ENCODE measurements at regions not wholly inside any gene's neighbourhood (a gene's known extent, or its start where the extent isn't known, plus 50 kb on each side); places are given as distances from the start of the nearest gene placed in this dataset.
"Not testable (repeated sequence)": the region's sequence is repeated elsewhere in the genome, so short reads cannot be mapped to it uniquely, and the experiment has no call there.

DNA sequence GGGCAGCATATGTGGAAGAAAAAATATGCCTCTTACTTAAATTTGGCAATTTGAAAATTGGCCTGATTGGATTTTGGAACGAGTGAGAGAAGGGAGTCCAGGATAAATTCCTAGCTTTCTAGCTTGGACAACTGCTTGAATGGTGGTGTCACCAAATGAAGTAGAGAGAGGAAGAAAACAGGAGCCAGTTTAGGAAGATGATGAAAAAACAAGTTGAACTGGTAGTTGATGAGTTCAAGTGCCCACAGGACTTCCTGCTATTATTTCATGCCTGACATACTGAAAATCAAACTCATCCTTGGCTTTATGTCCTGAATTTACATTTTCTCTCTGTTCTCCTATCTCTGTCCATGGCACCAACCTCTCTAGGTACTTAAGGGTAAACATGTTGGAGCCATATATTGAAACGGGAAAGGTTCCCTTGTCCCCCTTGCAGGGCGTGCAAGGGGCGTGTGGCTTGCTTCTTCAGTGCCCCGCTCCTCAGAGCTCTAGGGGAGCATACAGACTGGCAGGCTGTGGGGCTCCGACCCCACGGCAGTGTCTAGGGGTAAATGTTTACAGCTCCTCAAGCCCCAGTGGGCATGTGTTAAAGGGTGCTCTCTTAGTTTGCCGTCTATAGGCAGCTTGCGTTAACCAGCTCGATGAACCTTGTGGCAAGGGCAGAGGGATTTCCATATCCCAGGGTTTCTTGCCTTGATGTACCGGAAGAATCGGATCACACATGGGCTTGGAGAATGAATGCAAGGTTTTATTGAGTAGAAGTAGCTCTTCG is 250.7 kb upstream of the PGRMC2 start:
- H3K4me3 ChIP-seq (replicated peaks; ENCODE audit: insufficient read depth, low read length), result no peak overlapping the region
- no peaks in the 10 kb centered on the region for H3K27me3 ChIP-seq (ENCODE audit: insufficient read depth, poor library complexity, severe bottlenecking)
- TF ChIP-seq SPI1 (IDR thresholded peaks at IDR 0.05; ENCODE audit: borderline replicate concordance, low read depth) (no peak), POLR2AphosphoS5 (IDR thresholded peaks at IDR 0.05; ENCODE audit: low read depth) (no peak), GABPA (IDR thresholded peaks at IDR 0.05; ENCODE audit: low read depth) (no peak)
- TF ChIP-seq, protein P1, sequence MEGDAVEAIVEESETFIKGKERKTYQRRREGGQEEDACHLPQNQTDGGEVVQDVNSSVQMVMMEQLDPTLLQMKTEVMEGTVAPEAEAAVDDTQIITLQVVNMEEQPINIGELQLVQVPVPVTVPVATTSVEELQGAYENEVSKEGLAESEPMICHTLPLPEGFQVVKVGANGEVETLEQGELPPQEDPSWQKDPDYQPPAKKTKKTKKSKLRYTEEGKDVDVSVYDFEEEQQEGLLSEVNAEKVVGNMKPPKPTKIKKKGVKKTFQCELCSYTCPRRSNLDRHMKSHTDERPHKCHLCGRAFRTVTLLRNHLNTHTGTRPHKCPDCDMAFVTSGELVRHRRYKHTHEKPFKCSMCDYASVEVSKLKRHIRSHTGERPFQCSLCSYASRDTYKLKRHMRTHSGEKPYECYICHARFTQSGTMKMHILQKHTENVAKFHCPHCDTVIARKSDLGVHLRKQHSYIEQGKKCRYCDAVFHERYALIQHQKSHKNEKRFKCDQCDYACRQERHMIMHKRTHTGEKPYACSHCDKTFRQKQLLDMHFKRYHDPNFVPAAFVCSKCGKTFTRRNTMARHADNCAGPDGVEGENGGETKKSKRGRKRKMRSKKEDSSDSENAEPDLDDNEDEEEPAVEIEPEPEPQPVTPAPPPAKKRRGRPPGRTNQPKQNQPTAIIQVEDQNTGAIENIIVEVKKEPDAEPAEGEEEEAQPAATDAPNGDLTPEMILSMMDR (IDR thresholded peaks at IDR 0.05; ENCODE audit: insufficient read depth, low read length), result no peak
- TF ChIP-seq, protein P2, sequence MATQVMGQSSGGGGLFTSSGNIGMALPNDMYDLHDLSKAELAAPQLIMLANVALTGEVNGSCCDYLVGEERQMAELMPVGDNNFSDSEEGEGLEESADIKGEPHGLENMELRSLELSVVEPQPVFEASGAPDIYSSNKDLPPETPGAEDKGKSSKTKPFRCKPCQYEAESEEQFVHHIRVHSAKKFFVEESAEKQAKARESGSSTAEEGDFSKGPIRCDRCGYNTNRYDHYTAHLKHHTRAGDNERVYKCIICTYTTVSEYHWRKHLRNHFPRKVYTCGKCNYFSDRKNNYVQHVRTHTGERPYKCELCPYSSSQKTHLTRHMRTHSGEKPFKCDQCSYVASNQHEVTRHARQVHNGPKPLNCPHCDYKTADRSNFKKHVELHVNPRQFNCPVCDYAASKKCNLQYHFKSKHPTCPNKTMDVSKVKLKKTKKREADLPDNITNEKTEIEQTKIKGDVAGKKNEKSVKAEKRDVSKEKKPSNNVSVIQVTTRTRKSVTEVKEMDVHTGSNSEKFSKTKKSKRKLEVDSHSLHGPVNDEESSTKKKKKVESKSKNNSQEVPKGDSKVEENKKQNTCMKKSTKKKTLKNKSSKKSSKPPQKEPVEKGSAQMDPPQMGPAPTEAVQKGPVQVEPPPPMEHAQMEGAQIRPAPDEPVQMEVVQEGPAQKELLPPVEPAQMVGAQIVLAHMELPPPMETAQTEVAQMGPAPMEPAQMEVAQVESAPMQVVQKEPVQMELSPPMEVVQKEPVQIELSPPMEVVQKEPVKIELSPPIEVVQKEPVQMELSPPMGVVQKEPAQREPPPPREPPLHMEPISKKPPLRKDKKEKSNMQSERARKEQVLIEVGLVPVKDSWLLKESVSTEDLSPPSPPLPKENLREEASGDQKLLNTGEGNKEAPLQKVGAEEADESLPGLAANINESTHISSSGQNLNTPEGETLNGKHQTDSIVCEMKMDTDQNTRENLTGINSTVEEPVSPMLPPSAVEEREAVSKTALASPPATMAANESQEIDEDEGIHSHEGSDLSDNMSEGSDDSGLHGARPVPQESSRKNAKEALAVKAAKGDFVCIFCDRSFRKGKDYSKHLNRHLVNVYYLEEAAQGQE (IDR thresholded peaks at IDR 0.05; ENCODE audit: insufficient replicate concordance, low read depth), result no peak
- DNase-seq (ENCODE audit: low read depth in 1 of 2, low spot score in 1 of 2), result no peak
- no peak overlapping the region for H3K27ac ChIP-seq (replicated peaks)

DNA sequence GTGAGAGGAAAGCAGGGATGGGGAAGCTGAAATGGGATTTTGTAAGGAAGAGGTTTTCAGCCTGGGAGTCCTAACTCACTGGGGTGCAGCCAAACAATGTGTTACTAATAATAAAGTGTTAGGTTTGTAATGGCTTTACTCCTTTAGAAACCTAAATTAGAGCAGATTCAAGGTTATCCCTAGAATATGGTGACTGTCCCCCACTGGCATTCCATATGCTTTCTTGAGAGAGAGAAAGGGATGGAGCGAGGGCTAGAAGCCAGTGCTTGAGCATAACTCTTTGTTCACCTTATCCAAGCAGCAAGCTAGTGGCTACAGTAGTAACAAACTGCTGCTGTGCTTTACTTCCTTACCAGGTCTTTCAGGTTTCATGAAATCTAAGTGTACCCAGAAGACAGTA is 249.1 kb upstream of the PGRMC2 start:
- H3K27ac ChIP-seq (replicated peaks), result no peak overlapping the region
- no peaks in the 10 kb centered on the region for H3K27me3 ChIP-seq (ENCODE audit: insufficient read depth, poor library complexity, severe bottlenecking)
- no peak for TF ChIP-seq POLR2AphosphoS5 (IDR thresholded peaks at IDR 0.05; ENCODE audit: low read depth)
- no peak for TF ChIP-seq SPI1 (IDR thresholded peaks at IDR 0.05; ENCODE audit: borderline replicate concordance, low read depth)
- TF ChIP-seq, protein P2 (IDR thresholded peaks at IDR 0.05; ENCODE audit: insufficient replicate concordance, low read depth), result no peak
- TF ChIP-seq, protein P1 (IDR thresholded peaks at IDR 0.05; ENCODE audit: insufficient read depth, low read length), result no peak
- TF ChIP-seq GABPA (IDR thresholded peaks at IDR 0.05; ENCODE audit: low read depth), result no peak
- DNase-seq (ENCODE audit: low read depth in 1 of 2, low spot score in 1 of 2), result no peak
- no peak overlapping the region for H3K4me3 ChIP-seq (replicated peaks; ENCODE audit: insufficient read depth, low read length)

DNA sequence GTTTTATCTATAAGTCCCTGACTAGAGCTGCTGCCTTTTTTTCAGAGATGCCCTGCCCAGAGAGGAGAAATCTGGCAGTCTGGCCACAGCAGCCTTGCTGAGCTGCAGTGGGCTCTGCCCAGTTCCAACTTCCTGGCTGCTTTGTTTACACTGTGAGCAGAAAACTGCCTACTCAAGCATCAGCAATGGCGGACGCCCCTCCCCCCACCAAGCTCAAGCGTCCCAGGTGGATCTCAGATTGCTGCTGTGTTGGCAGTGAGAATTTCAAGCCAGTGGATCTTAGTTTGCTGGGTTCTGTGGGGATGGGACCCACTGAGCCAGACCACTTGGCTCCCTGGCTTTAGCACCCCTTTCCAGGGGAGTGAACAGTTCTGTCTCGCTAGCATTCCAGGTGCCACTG is 247.9 kb upstream of the PGRMC2 start:
- not testable (repeated sequence) for DNase-seq (ENCODE audit: low read depth in 1 of 2, low spot score in 1 of 2); H3K27ac ChIP-seq (replicated peaks); H3K4me3 ChIP-seq (replicated peaks; ENCODE audit: insufficient read depth, low read length); H3K27me3 ChIP-seq (ENCODE audit: insufficient read depth, poor library complexity, severe bottlenecking)

DNA sequence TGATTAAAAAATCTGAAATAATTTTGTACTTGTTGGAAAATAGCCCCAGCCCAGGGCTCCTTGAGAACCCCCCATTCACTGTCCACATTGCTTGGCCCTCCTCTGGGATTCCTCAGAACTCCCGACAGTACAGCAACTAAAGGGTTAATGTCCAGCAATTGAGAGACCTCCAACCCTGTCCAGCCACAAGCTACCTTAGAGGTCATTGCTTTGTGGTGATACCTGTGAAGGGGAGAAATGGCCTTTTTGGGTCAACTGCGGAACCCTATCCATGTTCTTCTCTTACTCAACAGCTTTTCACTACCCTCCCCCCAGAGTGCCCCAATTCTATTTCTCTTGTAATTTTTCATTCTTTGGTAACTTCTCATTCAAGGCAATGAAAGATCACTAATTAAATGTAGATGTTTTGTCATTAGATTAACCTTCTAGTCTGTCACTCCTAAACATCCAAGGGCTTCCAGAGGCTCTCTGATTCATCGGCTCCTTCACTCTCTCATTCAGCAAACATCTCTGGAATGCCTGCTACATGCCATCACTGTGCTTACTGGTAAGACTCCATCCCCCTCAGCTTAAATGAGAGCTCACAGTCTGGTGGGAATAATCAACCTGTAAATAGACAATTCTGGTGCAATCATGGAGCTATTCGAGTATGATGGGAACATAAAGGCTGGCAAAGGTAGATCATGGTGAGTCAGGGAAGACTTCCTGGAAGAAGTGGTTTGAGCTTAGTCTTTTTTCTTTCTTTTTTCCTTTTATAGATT is 241.4 kb upstream of the PGRMC2 start:
- H3K4me3 ChIP-seq (replicated peaks; ENCODE audit: insufficient read depth, low read length), result no peak overlapping the region

More for the DNA sequence above, 241.4 kb upstream of the PGRMC2 start:
- DNase-seq (ENCODE audit: low read depth in 1 of 2, low spot score in 1 of 2), result no peak
- Histone ChIP-seq H3K27ac (replicated peaks) (no peak overlapping the region), H3K27me3 (ENCODE audit: insufficient read depth, poor library complexity, severe bottlenecking) (no peaks in the 10 kb centered on the region)
- TF ChIP-seq, protein P2 (IDR thresholded peaks at IDR 0.05; ENCODE audit: insufficient replicate concordance, low read depth), result no peak
- no peak for TF ChIP-seq POLR2AphosphoS5 (IDR thresholded peaks at IDR 0.05; ENCODE audit: low read depth)
- no peak for TF ChIP-seq GABPA (IDR thresholded peaks at IDR 0.05; ENCODE audit: low read depth)
